Astrocyte (in vitro differentiated cells and primary cell): ENCODE measurements at regions not wholly inside any gene's neighbourhood (a gene's known extent, or its start where the extent isn't known, plus 50 kb on each side); places are given as distances from the start of the nearest gene placed in this dataset.

ENCODE experiments used
- DNase-seq: peaks from one replicate; pipeline ENCODE4 v3.0.0-alpha.2; 2010; ENCODE audit warnings: low read depth
- FAIRE-seq: peaks from 2 replicates; lab custom pipeline; 2011; peaks lifted over from hg19 to GRCh38; lab: Jason Lieb, UNC
- H2AFZ ChIP-seq: 2 replicates; pipeline ENCODE4 v1.6.0; 2012; ENCODE audit warnings: low read depth, low read length, inconsistent platforms
- H3K27ac ChIP-seq: 2 replicates; pipeline ENCODE4 v1.5.1; 2011; ENCODE audit warnings: low read depth, low read length, inconsistent platforms
- H3K27me3 ChIP-seq: 2 replicates; pipeline ENCODE4 v1.6.0; 2011; ENCODE audit warnings: low read length, inconsistent platforms; ENCODE audit not compliant: insufficient read depth
- H3K36me3 ChIP-seq: 2 replicates; pipeline ENCODE4 v1.5.1; 2011; ENCODE audit warnings: low read length, inconsistent platforms; ENCODE audit not compliant: insufficient read depth
- H3K4me1 ChIP-seq: 2 replicates; pipeline ENCODE4 v1.5.1; 2011; ENCODE audit warnings: low read length, inconsistent platforms; ENCODE audit not compliant: insufficient read depth
- H3K4me2 ChIP-seq: 2 replicates; pipeline ENCODE4 v1.6.0; 2012; ENCODE audit warnings: low read length, inconsistent platforms
- H3K4me3 ChIP-seq: 2 replicates; pipeline ENCODE4 v1.5.1; 2011; ENCODE audit warnings: low read depth, mild to moderate bottlenecking, low read length, inconsistent platforms; ENCODE audit not compliant: insufficient read depth
- H3K79me2 ChIP-seq: 2 replicates; pipeline ENCODE4 v1.6.0; 2012; ENCODE audit warnings: mild to moderate bottlenecking, low read length, inconsistent platforms; ENCODE audit not compliant: insufficient read depth
- H3K9ac ChIP-seq: 2 replicates; pipeline ENCODE4 v1.6.0; 2012; ENCODE audit warnings: mild to moderate bottlenecking, low read length, inconsistent platforms
- H3K9me3 ChIP-seq: 2 replicates; pipeline ENCODE4 v1.5.1; 2012; ENCODE audit warnings: low read depth, mild to moderate bottlenecking, low read length, inconsistent platforms; ENCODE audit not compliant: insufficient read depth
- H4K20me1 ChIP-seq: 2 replicates; pipeline ENCODE4 v1.6.0; 2012; ENCODE audit warnings: low read length, inconsistent platforms; ENCODE audit not compliant: insufficient read depth
- H3K27ac Mint-ChIP-seq: one replicate; pipeline ENCODE4 v1.8.0; 2021; ENCODE audit warnings: mild to moderate bottlenecking, mixed read lengths; ENCODE audit not compliant: unreplicated experiment
- H3K27me3 Mint-ChIP-seq: one replicate; pipeline ENCODE4 v1.8.0; 2021; ENCODE audit warnings: low read depth, mixed read lengths; ENCODE audit not compliant: unreplicated experiment
- H3K36me3 Mint-ChIP-seq: one replicate; pipeline ENCODE4 v1.8.0; 2021; ENCODE audit warnings: low read depth, mixed read lengths; ENCODE audit not compliant: unreplicated experiment
- H3K4me1 Mint-ChIP-seq: one replicate; pipeline ENCODE4 v1.8.0; 2021; ENCODE audit warnings: low read depth, mixed read lengths; ENCODE audit not compliant: unreplicated experiment
- H3K4me3 Mint-ChIP-seq: one replicate; pipeline ENCODE4 v1.8.0; 2021; ENCODE audit warnings: mild to moderate bottlenecking, moderate library complexity, mixed read lengths; ENCODE audit not compliant: unreplicated experiment
- H3K9me3 Mint-ChIP-seq: one replicate; pipeline ENCODE4 v1.8.0; 2021; ENCODE audit warnings: mild to moderate bottlenecking, mixed read lengths; ENCODE audit not compliant: unreplicated experiment
- CTCF ChIP-seq: IDR thresholded peaks from 2 replicates; pipeline ENCODE4 v1.5.1; 2011; ENCODE audit warnings: low read depth, mild to moderate bottlenecking, inconsistent platforms, low read length, moderate library complexity; ENCODE audit not compliant: insufficient read depth
- EZH2 ChIP-seq: IDR thresholded peaks from 2 replicates; pipeline ENCODE4 v1.6.1; 2012; ENCODE audit warnings: mild to moderate bottlenecking, low read length, inconsistent platforms; ENCODE audit not compliant: insufficient read depth

GRCh38 chr2:16211341-16211740 lies 271.0 kb downstream of the MYCN start:
- no peaks in the 10 kb centered on the region for H3K79me2 ChIP-seq
- no peaks in the 10 kb centered on the region for H3K9me3 ChIP-seq
- no peak for DNase-seq
- no peak overlapping the region for H3K4me3 ChIP-seq
- no peak overlapping the region for H2AFZ ChIP-seq
- H3K4me1 Mint-ChIP-seq: no peaks in the 10 kb centered on the region
- H3K4me2 ChIP-seq: no peak overlapping the region
- no peak overlapping the region for H3K27ac ChIP-seq
- H3K4me1 ChIP-seq: no peaks in the 10 kb centered on the region
- TF ChIP-seq CTCF: no peak
- no peak for TF ChIP-seq EZH2
- no peak for FAIRE-seq
- H3K9me3 Mint-ChIP-seq: peaks cover 7% of the 10 kb centered on the region
- no peaks in the 10 kb centered on the region for H3K36me3 Mint-ChIP-seq
- no peak overlapping the region for H3K27ac Mint-ChIP-seq
- H3K27me3 ChIP-seq: no peaks in the 10 kb centered on the region
- no peak overlapping the region for H3K4me3 Mint-ChIP-seq
- no peak overlapping the region for H3K9ac ChIP-seq
- H3K27me3 Mint-ChIP-seq: peaks cover 11% of the 10 kb centered on the region
- H4K20me1 ChIP-seq: no peaks in the 10 kb centered on the region
- H3K36me3 ChIP-seq: no peaks in the 10 kb centered on the region

- H3K9ac ChIP-seq: no peak overlapping the region
- H3K36me3 Mint-ChIP-seq: no peaks in the 10 kb centered on the region
- no peaks in the 10 kb centered on the region for H3K79me2 ChIP-seq
- FAIRE-seq (no peak), DNase-seq (no peak)
- H3K4me1 ChIP-seq: no peaks in the 10 kb centered on the region
- H3K27ac Mint-ChIP-seq: no peak overlapping the region
- no peak overlapping the region for H3K4me2 ChIP-seq
- no peaks in the 10 kb centered on the region for H3K9me3 ChIP-seq
- H3K4me1 Mint-ChIP-seq: no peaks in the 10 kb centered on the region
- H3K4me3 Mint-ChIP-seq: no peak overlapping the region
- no peaks in the 10 kb centered on the region for H3K36me3 ChIP-seq
- no peak overlapping the region for H2AFZ ChIP-seq
- no peaks in the 10 kb centered on the region for H3K27me3 ChIP-seq
- H3K9me3 Mint-ChIP-seq: peaks cover 7% of the 10 kb centered on the region
- H3K27me3 Mint-ChIP-seq: peaks cover 11% of the 10 kb centered on the region
- TF ChIP-seq CTCF (no peak), EZH2 (no peak)
- H3K4me3 ChIP-seq: no peak overlapping the region
- H3K27ac ChIP-seq: no peak overlapping the region
- H4K20me1 ChIP-seq: no peaks in the 10 kb centered on the region
These were observed 270.5 kb downstream of the MYCN start for GRCh38 chr2:16210841-16211240.

- no peak overlapping the region for H3K4me3 ChIP-seq
- H3K79me2 ChIP-seq: no peaks in the 10 kb centered on the region
- H3K36me3 ChIP-seq: no peaks in the 10 kb centered on the region
- Mint-ChIP-seq H3K36me3 (no peaks in the 10 kb centered on the region), H3K4me3 (no peak overlapping the region), H3K9me3 (peaks cover 7% of the 10 kb centered on the region), H3K27ac (no peak overlapping the region), H3K4me1 (no peaks in the 10 kb centered on the region), H3K27me3 (peaks cover 11% of the 10 kb centered on the region)
- H3K27me3 ChIP-seq: no peaks in the 10 kb centered on the region
- H3K9ac ChIP-seq: no peak overlapping the region
- DNase-seq (no peak), FAIRE-seq (no peak)
- H3K4me1 ChIP-seq: no peaks in the 10 kb centered on the region
- no peak overlapping the region for H3K27ac ChIP-seq
- no peaks in the 10 kb centered on the region for H4K20me1 ChIP-seq
- no peaks in the 10 kb centered on the region for H3K9me3 ChIP-seq
- TF ChIP-seq CTCF (no peak), EZH2 (no peak)
- no peak overlapping the region for H3K4me2 ChIP-seq
- H2AFZ ChIP-seq: no peak overlapping the region
These were observed 269.4 kb downstream of the MYCN start for GRCh38 chr2:16209799-16210198.
